H9 (cell line): ENCODE measurements at regions not wholly inside any gene's neighbourhood (a gene's known extent, or its start where the extent isn't known, plus 50 kb on each side); places are given as distances from the start of the nearest gene placed in this dataset.

ENCODE experiments used
- DNase-seq: peaks from one replicate; pipeline ENCODE4 v3.0.0-alpha.2; 2017
- H2AFZ ChIP-seq: one replicate; pipeline ENCODE4 v1.6.1; 2013; ENCODE audit warnings: mild to moderate bottlenecking, low read length, control low read depth, moderate library complexity
- H2AK5ac ChIP-seq: 2 replicates; pipeline ENCODE4 v1.6.1; 2013; ENCODE audit warnings: low read length, control low read depth, mixed read lengths; ENCODE audit not compliant: insufficient read length
- H2BK120ac ChIP-seq: one replicate; pipeline ENCODE4 v1.6.1; 2013; ENCODE audit warnings: low read depth, mild to moderate bottlenecking, low read length, control low read depth, inconsistent platforms; ENCODE audit not compliant: poor library complexity, severe bottlenecking
- H2BK12ac ChIP-seq: 2 replicates; pipeline ENCODE4 v1.6.1; 2013; ENCODE audit warnings: low read length, control low read depth, mixed read lengths, low read depth; ENCODE audit not compliant: insufficient read length
- H2BK15ac ChIP-seq: 2 replicates; pipeline ENCODE4 v1.6.1; 2013; ENCODE audit warnings: low read depth, low read length, control low read depth
- H2BK20ac ChIP-seq: one replicate; pipeline ENCODE4 v1.6.1; 2013; ENCODE audit warnings: low read depth, mild to moderate bottlenecking, low read length, control low read depth, inconsistent platforms; ENCODE audit not compliant: poor library complexity, severe bottlenecking
- H2BK5ac ChIP-seq: 2 replicates; pipeline ENCODE4 v1.6.1; 2013; ENCODE audit warnings: low read length, control low read depth, mixed read lengths; ENCODE audit not compliant: insufficient read length
- H3K14ac ChIP-seq: 2 replicates; pipeline ENCODE4 v1.6.1; 2013; ENCODE audit warnings: low read length, control low read depth; ENCODE audit not compliant: insufficient read depth
- H3K18ac ChIP-seq: 2 replicates; pipeline ENCODE4 v1.6.1; 2013; ENCODE audit warnings: low read depth, mild to moderate bottlenecking, mixed read lengths, low read length, control low read depth; ENCODE audit not compliant: insufficient read length
- H3K23ac ChIP-seq: 2 replicates; pipeline ENCODE4 v1.6.1; 2013; ENCODE audit warnings: low read length, control low read depth, mixed read lengths, low read depth; ENCODE audit not compliant: insufficient read length
- H3K23me2 ChIP-seq: 2 replicates; pipeline ENCODE4 v1.6.1; 2013; ENCODE audit warnings: low read depth, mild to moderate bottlenecking, mixed read lengths, low read length, control low read depth; ENCODE audit not compliant: insufficient read length, poor library complexity, severe bottlenecking
- H3K27ac ChIP-seq: 2 replicates; pipeline ENCODE4 v1.5.1; 2013; ENCODE audit warnings: low read length, control low read depth, mixed read lengths, low read depth; ENCODE audit not compliant: insufficient read length
- H3K27me3 ChIP-seq: 2 replicates; pipeline ENCODE4 v1.6.1; 2013; ENCODE audit warnings: low read length, control low read depth, inconsistent platforms; ENCODE audit not compliant: insufficient read depth
- H3K4ac ChIP-seq: 2 replicates; pipeline ENCODE4 v1.6.1; 2013; ENCODE audit warnings: low read depth, mild to moderate bottlenecking, control low read depth, inconsistent platforms, low read length, moderate library complexity
- H3K4me1 ChIP-seq: 2 replicates; pipeline ENCODE4 v1.6.1; 2013; ENCODE audit warnings: low read length, control low read depth, inconsistent platforms; ENCODE audit not compliant: insufficient read depth
- H3K4me2 ChIP-seq: 2 replicates; pipeline ENCODE4 v1.6.1; 2013; ENCODE audit warnings: low read length, control low read depth, mixed read lengths; ENCODE audit not compliant: insufficient read length, insufficient read depth
- H3K56ac ChIP-seq: 2 replicates; pipeline ENCODE4 v1.6.1; 2013; ENCODE audit warnings: low read depth, mild to moderate bottlenecking, mixed read lengths, low read length, control low read depth; ENCODE audit not compliant: insufficient read length
- H3K79me1 ChIP-seq: 2 replicates; pipeline ENCODE4 v1.6.1; 2013; ENCODE audit warnings: low read depth, mild to moderate bottlenecking, moderate library complexity, low read length, control low read depth, inconsistent platforms; ENCODE audit not compliant: insufficient read depth, poor library complexity, severe bottlenecking
- H3K79me2 ChIP-seq: 2 replicates; pipeline ENCODE4 v1.6.1; 2013; ENCODE audit warnings: low read length, control low read depth, inconsistent platforms; ENCODE audit not compliant: insufficient read depth
- H3K9ac ChIP-seq: 2 replicates; pipeline ENCODE4 v1.6.1; 2013; ENCODE audit warnings: low read length, control low read depth, mixed read lengths; ENCODE audit not compliant: insufficient read length; ENCODE audit errors: extremely low read depth
- H3K9me3 ChIP-seq: one replicate; pipeline ENCODE4 v1.6.1; 2013; ENCODE audit warnings: low read depth, low read length, inconsistent platforms; ENCODE audit not compliant: control insufficient read depth
- H3T11ph ChIP-seq: one replicate; pipeline ENCODE4 v1.6.1; 2013; ENCODE audit warnings: mild to moderate bottlenecking, low read length, control low read depth, inconsistent platforms
- H4K20me1 ChIP-seq: one replicate; pipeline ENCODE4 v1.6.1; 2013; ENCODE audit not compliant: control insufficient read depth, insufficient read length, insufficient read depth
- H4K5ac ChIP-seq: 2 replicates; pipeline ENCODE4 v1.6.1; 2013; ENCODE audit warnings: low read depth, mild to moderate bottlenecking, mixed read lengths, low read length, control low read depth; ENCODE audit not compliant: insufficient read length
- H4K8ac ChIP-seq: replicated peaks from 2 replicates; pipeline ENCODE4 v1.6.1; 2013; ENCODE audit warnings: low read length, control low read depth, mixed read lengths, low read depth; ENCODE audit not compliant: insufficient read length
- H4K91ac ChIP-seq: 2 replicates; pipeline ENCODE4 v1.6.1; 2013; ENCODE audit warnings: low read depth, mild to moderate bottlenecking, moderate library complexity, mixed read lengths, low read length, control low read depth; ENCODE audit not compliant: insufficient read length
- H3K27ac Mint-ChIP-seq, 3 experiments: 2 replicates in 2 of 3; 3 replicates in 1 of 3; pipeline ENCODE4 v1.8.0; 2020 to 2021; ENCODE audit warnings: mixed read lengths in 3 of 3, mild to moderate bottlenecking in 1 of 3, moderate library complexity in 1 of 3
- H3K27me3 Mint-ChIP-seq: 2 replicates; pipeline ENCODE4 v1.8.0; 2021; ENCODE audit warnings: low read depth, mild to moderate bottlenecking, moderate library complexity, mixed read lengths
- H3K36me3 Mint-ChIP-seq, 3 experiments: 2 replicates in 2 of 3; 3 replicates in 1 of 3; pipeline ENCODE4 v1.8.0; 2020 to 2021; ENCODE audit warnings: low read depth in 3 of 3, mixed read lengths in 3 of 3; ENCODE audit not compliant: insufficient read depth in 1 of 3
- H3K4me1 Mint-ChIP-seq, 2 experiments: 2 replicates each; pipeline ENCODE4 v1.8.0; 2020; ENCODE audit warnings: mixed read lengths in 2 of 2
- H3K4me3 Mint-ChIP-seq, 2 experiments: 2 replicates in 1 of 2; 3 replicates in 1 of 2; pipeline ENCODE4 v1.8.0; 2020 to 2021; ENCODE audit warnings: mild to moderate bottlenecking in 2 of 2, mixed read lengths in 2 of 2, moderate library complexity in 1 of 2
- H3K9me3 Mint-ChIP-seq, 2 experiments: 2 replicates in 1 of 2; 3 replicates in 1 of 2; pipeline ENCODE4 v1.8.0; 2020; ENCODE audit warnings: mild to moderate bottlenecking in 2 of 2, mixed read lengths in 2 of 2, moderate library complexity in 1 of 2
- WGBS: extraction: QIAGEN DNeasy Blood & Tissue Kit; methylation state at CpG from one replicate; pipeline ENCODE4 v1.1.7; 2013; ENCODE audit warnings: missing lambda C conversion rate, low lambda C conversion rate, mixed read lengths; ENCODE audit not compliant: insufficient read length; ENCODE audit errors: extremely low coverage; 5-methylcytosine and 5-hydroxymethylcytosine counted together
- TF ChIP-seq, protein P1 (sequence below): fragments of 200-600 bp; sonication (generic); conservative IDR thresholded peaks from 3 replicates; pipeline ENCODE4 v1.8.0; 2021; ENCODE audit warnings: antibody characterized with exemption, mild to moderate bottlenecking

DNA sequence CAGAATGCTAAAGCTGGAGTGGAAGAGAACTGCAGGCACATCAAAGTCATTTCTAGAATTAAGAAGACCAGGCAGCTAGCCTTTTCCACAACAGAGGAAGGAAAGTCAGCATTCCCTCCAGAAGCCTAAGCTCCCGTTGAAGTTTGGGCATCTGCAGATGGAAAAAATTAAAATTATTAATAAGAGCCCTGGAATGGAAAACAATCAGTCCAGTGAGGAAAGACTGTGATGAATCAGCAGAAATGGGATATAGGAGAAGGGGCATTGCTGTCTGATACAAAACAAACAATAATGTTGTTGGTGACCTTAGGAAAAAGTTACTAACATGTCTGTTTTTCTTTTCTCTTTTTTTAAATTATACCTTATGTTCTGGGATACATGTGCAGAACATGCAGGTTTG lies 450.7 kb upstream of the SLC14A2 start:
- no peak overlapping the region for H3K27ac Mint-ChIP-seq
- no peaks in the 10 kb centered on the region for H3K9me3 Mint-ChIP-seq
- H3K4me2 ChIP-seq: no peak overlapping the region
- no peaks in the 10 kb centered on the region for H3K23me2 ChIP-seq
- no peak overlapping the region for H2BK15ac ChIP-seq
- H2AK5ac ChIP-seq: no peak overlapping the region
- no peak overlapping the region for H3K9ac ChIP-seq
- no peaks in the 10 kb centered on the region for H3K4me1 Mint-ChIP-seq
- WGBS: no CpG with 5 or more reads among the region's 1 CpG
- H4K5ac ChIP-seq: no peak overlapping the region
- no peak overlapping the region for H3K23ac ChIP-seq
- H3K56ac ChIP-seq: no peak overlapping the region
- no peaks in the 10 kb centered on the region for H3K79me2 ChIP-seq
- no peaks in the 10 kb centered on the region for H3K79me1 ChIP-seq
- no peak overlapping the region for H2AFZ ChIP-seq
- no peak overlapping the region for H2BK120ac ChIP-seq
- no peak overlapping the region for H2BK20ac ChIP-seq
- H4K8ac ChIP-seq: no peak overlapping the region
- H3K9me3 ChIP-seq: no peaks in the 10 kb centered on the region
- no peak overlapping the region for H3K18ac ChIP-seq
- no peaks in the 10 kb centered on the region for H3K27me3 Mint-ChIP-seq
- H3K27ac ChIP-seq: no peak overlapping the region
- no peak overlapping the region for H3K4me3 Mint-ChIP-seq
- no peaks in the 10 kb centered on the region for H4K20me1 ChIP-seq
- H3K4ac ChIP-seq: no peak overlapping the region
- no peaks in the 10 kb centered on the region for H3K27me3 ChIP-seq
- TF ChIP-seq, protein P1, sequence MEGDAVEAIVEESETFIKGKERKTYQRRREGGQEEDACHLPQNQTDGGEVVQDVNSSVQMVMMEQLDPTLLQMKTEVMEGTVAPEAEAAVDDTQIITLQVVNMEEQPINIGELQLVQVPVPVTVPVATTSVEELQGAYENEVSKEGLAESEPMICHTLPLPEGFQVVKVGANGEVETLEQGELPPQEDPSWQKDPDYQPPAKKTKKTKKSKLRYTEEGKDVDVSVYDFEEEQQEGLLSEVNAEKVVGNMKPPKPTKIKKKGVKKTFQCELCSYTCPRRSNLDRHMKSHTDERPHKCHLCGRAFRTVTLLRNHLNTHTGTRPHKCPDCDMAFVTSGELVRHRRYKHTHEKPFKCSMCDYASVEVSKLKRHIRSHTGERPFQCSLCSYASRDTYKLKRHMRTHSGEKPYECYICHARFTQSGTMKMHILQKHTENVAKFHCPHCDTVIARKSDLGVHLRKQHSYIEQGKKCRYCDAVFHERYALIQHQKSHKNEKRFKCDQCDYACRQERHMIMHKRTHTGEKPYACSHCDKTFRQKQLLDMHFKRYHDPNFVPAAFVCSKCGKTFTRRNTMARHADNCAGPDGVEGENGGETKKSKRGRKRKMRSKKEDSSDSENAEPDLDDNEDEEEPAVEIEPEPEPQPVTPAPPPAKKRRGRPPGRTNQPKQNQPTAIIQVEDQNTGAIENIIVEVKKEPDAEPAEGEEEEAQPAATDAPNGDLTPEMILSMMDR: no peak
- no peak overlapping the region for H4K91ac ChIP-seq
- H3K36me3 Mint-ChIP-seq: no peaks in the 10 kb centered on the region
- H2BK12ac ChIP-seq: no peak overlapping the region
- no peak overlapping the region for H2BK5ac ChIP-seq
- no peak overlapping the region for H3T11ph ChIP-seq
- no peak for DNase-seq
- H3K4me1 ChIP-seq: no peaks in the 10 kb centered on the region
- H3K14ac ChIP-seq: no peak overlapping the region
